Hepatocyte (in vitro differentiated cells): ENCODE measurements at regions not wholly inside any gene's neighbourhood (a gene's known extent, or its start where the extent isn't known, plus 50 kb on each side); places are given as distances from the start of the nearest gene placed in this dataset.

Source experiments
- DNase-seq: peaks from one replicate; pipeline ENCODE4 v3.0.0-alpha.2; 2016; ENCODE audit warnings: low spot score
- H2AFZ ChIP-seq: fragments of 200-600 bp; sonication (generic); 2 replicates; pipeline ENCODE4 v1.6.0; 2016; ENCODE audit warnings: antibody characterized with exemption, mild to moderate bottlenecking
- H3K27ac ChIP-seq: fragments of 200-600 bp; sonication (generic); 2 replicates; pipeline ENCODE4 v1.5.1; 2016; ENCODE audit warnings: mild to moderate bottlenecking
- H3K27me3 ChIP-seq: fragments of 200-600 bp; sonication (generic); 2 replicates; pipeline ENCODE4 v1.6.1; 2016
- H3K36me3 ChIP-seq: fragments of 200-600 bp; sonication (generic); replicated peaks from 2 replicates; pipeline ENCODE4 v1.5.1; 2016; ENCODE audit warnings: low read depth; ENCODE audit not compliant: insufficient read depth
- H3K4me1 ChIP-seq: fragments of 200-600 bp; sonication (generic); 2 replicates; pipeline ENCODE4 v1.5.1; 2016; ENCODE audit warnings: mild to moderate bottlenecking, moderate library complexity; ENCODE audit not compliant: insufficient read depth
- H3K4me2 ChIP-seq: fragments of 200-600 bp; sonication (generic); 2 replicates; pipeline ENCODE4 v1.6.0; 2016
- H3K4me3 ChIP-seq: fragments of 200-600 bp; sonication (generic); 2 replicates; pipeline ENCODE4 v1.5.1; 2016; ENCODE audit warnings: mild to moderate bottlenecking
- H3K79me2 ChIP-seq: fragments of 200-600 bp; sonication (generic); 2 replicates; pipeline ENCODE4 v1.6.0; 2017; ENCODE audit warnings: mild to moderate bottlenecking
- H3K9me2 ChIP-seq: fragments of 200-600 bp; sonication (generic); replicated peaks from 2 replicates; pipeline ENCODE4 v1.6.0; 2017; ENCODE audit warnings: mild to moderate bottlenecking; ENCODE audit not compliant: insufficient read depth
- H3K9me3 ChIP-seq: fragments of 200-600 bp; sonication (generic); 2 replicates; pipeline ENCODE4 v1.5.1; 2016; ENCODE audit warnings: low read depth, mild to moderate bottlenecking
- H4K20me1 ChIP-seq: fragments of 200-600 bp; sonication (generic); 2 replicates; pipeline ENCODE4 v1.6.0; 2016; ENCODE audit warnings: mild to moderate bottlenecking; ENCODE audit not compliant: insufficient read depth, poor library complexity, severe bottlenecking
- EZH2 ChIP-seq: fragments of 200-600 bp; sonication (generic); IDR thresholded peaks from 2 replicates; pipeline ENCODE4 v1.6.1; 2016; ENCODE audit warnings: antibody characterized with exemption, mild to moderate bottlenecking, borderline replicate concordance
- EZH2phosphoT487 ChIP-seq: fragments of 200-600 bp; sonication (generic); IDR thresholded peaks from one replicate; pipeline ENCODE4 v1.6.1; 2018; ENCODE audit warnings: antibody characterized with exemption, mild to moderate bottlenecking, low read depth, moderate library complexity; ENCODE audit not compliant: unreplicated experiment, severe bottlenecking
- WGBS: methylation state at CpG from one replicate; pipeline ENCODE4 v1.1.6; 2016; ENCODE audit warnings: low lambda C conversion rate; ENCODE audit errors: missing lambda C conversion rate; 5-methylcytosine and 5-hydroxymethylcytosine counted together
- TF ChIP-seq, protein P1 (sequence below): fragments of 200-600 bp; sonication (generic); IDR thresholded peaks from 2 replicates; pipeline ENCODE4 v1.5.1; 2016; ENCODE audit warnings: antibody characterized with exemption, mild to moderate bottlenecking; ENCODE audit not compliant: poor library complexity

DNA sequence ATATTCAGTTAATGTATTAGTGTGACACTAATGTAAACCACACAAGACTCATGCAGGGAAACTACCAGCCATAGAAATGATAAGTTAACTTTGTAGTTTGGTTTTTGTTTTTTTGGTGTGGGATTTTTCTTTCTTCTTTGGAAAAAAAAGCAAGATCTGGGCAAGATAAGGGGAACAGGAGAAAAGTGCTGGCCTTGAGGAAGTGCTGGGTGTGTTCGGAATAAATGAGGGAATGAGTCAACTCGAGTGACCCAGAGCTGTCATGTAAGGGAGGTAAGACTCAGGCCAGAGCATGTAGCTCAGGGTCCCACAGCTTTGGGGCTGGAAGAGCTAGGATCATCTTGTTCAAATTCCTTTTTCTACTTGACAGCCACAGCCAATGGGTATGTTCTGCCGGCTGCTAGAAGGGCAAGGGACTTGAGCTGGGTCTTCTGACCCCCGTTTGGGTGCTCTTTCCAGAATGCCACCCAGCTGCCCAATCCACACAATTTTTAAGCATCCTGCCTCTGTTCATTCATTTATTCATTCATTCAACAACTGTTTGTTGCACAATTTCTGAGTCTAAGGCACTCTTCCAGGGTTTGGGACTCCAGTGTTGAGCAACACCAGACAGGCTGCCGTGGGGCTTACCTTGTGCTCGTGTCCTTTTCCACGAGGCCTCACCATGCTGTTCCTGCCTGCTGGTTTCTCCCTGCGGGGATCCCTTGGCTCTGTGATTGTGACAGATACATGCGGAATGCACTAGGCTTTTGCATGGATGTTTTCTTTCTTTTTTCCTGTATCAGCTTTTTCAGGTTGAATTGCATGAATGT is 54.5 kb downstream of the CLDN34 start:
- H3K4me1 ChIP-seq, result peaks cover 9% of the 10 kb centered on the region
- H3K27me3 ChIP-seq, result no peaks in the 10 kb centered on the region
- no peaks in the 10 kb centered on the region for H3K9me2 ChIP-seq
- no peak overlapping the region for H3K27ac ChIP-seq
- no peak overlapping the region for H3K4me3 ChIP-seq
- H3K4me2 ChIP-seq, result no peak overlapping the region
- no peak overlapping the region for H2AFZ ChIP-seq
- H3K79me2 ChIP-seq, result peaks cover 63% of the 10 kb centered on the region
- H3K9me3 ChIP-seq, result no peaks in the 10 kb centered on the region
- TF ChIP-seq EZH2phosphoT487, result no peak
- no peak for TF ChIP-seq EZH2
- TF ChIP-seq, protein P1, sequence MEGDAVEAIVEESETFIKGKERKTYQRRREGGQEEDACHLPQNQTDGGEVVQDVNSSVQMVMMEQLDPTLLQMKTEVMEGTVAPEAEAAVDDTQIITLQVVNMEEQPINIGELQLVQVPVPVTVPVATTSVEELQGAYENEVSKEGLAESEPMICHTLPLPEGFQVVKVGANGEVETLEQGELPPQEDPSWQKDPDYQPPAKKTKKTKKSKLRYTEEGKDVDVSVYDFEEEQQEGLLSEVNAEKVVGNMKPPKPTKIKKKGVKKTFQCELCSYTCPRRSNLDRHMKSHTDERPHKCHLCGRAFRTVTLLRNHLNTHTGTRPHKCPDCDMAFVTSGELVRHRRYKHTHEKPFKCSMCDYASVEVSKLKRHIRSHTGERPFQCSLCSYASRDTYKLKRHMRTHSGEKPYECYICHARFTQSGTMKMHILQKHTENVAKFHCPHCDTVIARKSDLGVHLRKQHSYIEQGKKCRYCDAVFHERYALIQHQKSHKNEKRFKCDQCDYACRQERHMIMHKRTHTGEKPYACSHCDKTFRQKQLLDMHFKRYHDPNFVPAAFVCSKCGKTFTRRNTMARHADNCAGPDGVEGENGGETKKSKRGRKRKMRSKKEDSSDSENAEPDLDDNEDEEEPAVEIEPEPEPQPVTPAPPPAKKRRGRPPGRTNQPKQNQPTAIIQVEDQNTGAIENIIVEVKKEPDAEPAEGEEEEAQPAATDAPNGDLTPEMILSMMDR, result no peak
- DNase-seq, result no peak
- no peaks in the 10 kb centered on the region for H3K36me3 ChIP-seq
- H4K20me1 ChIP-seq, result no peaks in the 10 kb centered on the region
- 69% methylated on average over 9 of the region's 9 CpGs for WGBS

DNA sequence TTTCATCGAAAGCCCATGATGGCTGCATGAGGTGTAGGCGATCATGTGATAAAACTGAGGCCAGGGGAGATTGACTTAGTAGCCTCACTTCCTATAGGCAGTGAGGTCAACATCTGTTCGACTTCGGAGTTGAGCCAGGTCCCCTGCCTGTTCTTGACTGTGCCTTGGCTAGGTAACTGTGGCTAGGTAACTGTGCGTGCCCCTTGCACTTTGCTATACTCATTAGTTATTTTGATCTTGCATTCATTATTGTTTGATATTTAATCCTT is 55.0 kb downstream of the CLDN34 start:
- TF ChIP-seq EZH2phosphoT487 (no peak), EZH2 (no peak)
- TF ChIP-seq, protein P1, result no peak
- WGBS, result 83% methylated on average over 5 of the region's 5 CpGs
- H3K79me2 ChIP-seq, result peaks cover 58% of the 10 kb centered on the region
- no peaks in the 10 kb centered on the region for H3K9me3 ChIP-seq
- H3K27me3 ChIP-seq, result no peaks in the 10 kb centered on the region
- H3K27ac ChIP-seq, result no peak overlapping the region
- H2AFZ ChIP-seq, result no peak overlapping the region
- no peak overlapping the region for H3K4me2 ChIP-seq
- no peaks in the 10 kb centered on the region for H4K20me1 ChIP-seq
- H3K4me3 ChIP-seq, result no peak overlapping the region
- H3K4me1 ChIP-seq, result peaks cover 9% of the 10 kb centered on the region
- no peaks in the 10 kb centered on the region for H3K36me3 ChIP-seq
- DNase-seq, result no peak
- H3K9me2 ChIP-seq, result no peaks in the 10 kb centered on the region

DNA sequence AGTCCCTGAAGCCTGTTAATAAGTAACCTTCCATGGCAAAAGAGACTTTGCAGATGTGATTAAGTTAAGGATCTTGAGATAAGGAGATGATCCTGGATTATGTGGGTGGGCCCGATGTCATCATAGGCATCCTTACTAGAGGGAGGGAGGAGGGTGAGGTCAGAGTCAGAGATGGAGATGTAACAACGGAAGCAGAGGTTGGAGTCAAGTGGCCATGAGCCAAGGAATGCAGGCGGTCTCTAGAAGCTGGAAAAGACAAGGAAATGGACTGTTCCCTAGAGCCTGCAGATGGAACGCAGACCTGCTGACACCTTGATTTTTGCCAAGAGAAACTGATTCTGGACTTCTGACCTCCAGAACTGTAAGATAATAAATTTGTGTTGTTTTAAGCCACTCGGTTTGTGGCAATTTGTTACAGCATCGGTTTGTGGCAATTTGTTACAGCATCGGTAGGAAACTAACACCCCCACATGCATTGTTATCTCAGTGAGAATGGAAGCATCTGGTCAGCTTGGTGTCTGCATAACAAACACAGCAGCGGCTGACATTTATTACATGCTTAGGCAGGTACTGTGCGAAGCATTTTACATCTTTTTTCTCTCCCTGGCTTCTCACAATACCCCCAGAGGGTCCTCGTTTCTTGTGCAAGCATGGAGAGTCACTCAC is 55.6 kb downstream of the CLDN34 start:
- no peak overlapping the region for H3K27ac ChIP-seq
- no peaks in the 10 kb centered on the region for H4K20me1 ChIP-seq
- H3K9me2 ChIP-seq, result no peaks in the 10 kb centered on the region
- H2AFZ ChIP-seq, result no peak overlapping the region
- no peaks in the 10 kb centered on the region for H3K9me3 ChIP-seq
- no peaks in the 10 kb centered on the region for H3K36me3 ChIP-seq
- H3K4me3 ChIP-seq, result no peak overlapping the region
- no peak for TF ChIP-seq EZH2phosphoT487
- TF ChIP-seq, protein P1, result no peak
- TF ChIP-seq EZH2, result no peak
- H3K4me2 ChIP-seq, result no peak overlapping the region
- H3K4me1 ChIP-seq, result peaks cover 9% of the 10 kb centered on the region
- 72% methylated on average over 10 of the region's 10 CpGs for WGBS
- no peaks in the 10 kb centered on the region for H3K27me3 ChIP-seq
- peaks cover 58% of the 10 kb centered on the region for H3K79me2 ChIP-seq
- no peak for DNase-seq
